Pancreas (tissue), 10 donors: ENCODE measurements at regions not wholly inside any gene's neighbourhood (a gene's known extent, or its start where the extent isn't known, plus 50 kb on each side); places are given as distances from the start of the nearest gene placed in this dataset.

Experiments used
- ATAC-seq, 4 donors: fragments of 200-7000 bp; cut with Tn5 transposase; one replicate each; pipeline versions ENCODE4 v1.8.0 to v1.9.1; 2020; ENCODE audit warnings: mild to moderate bottlenecking in 4 of 4, moderate library complexity in 4 of 4
- DNase-seq, 6 donors: peaks; one replicate each; pipeline ENCODE4 v3.0.0-alpha.2; 2020
- FAIRE-seq: peaks from 2 replicates; lab custom pipeline; 2012; peaks lifted over from hg19 to GRCh38; lab: Jason Lieb, UNC
- H3K27ac ChIP-seq, 4 donors: fragments of 200-600 bp; sonication (generic); 1 replicate in 3 of 4; 2 replicates in 1 of 4; pipeline versions ENCODE4 v1.5.0 to v1.8.0; 2020
- H3K27me3 ChIP-seq, 4 donors: fragments of 200-600 bp; one replicate each; pipeline ENCODE4 v1.8.0; 2021
- H3K36me3 ChIP-seq, 3 donors: fragments of 200-600 bp; sonication (generic) in 1 of 3; one replicate each; pipeline versions ENCODE4 v1.5.0 to v1.8.0; 2020 to 2021
- H3K4me1 ChIP-seq, 3 donors: fragments of 200-600 bp; one replicate each; pipeline ENCODE4 v1.8.0; 2021
- H3K4me3 ChIP-seq, 4 donors: fragments of 200-600 bp; sonication (generic) in 2 of 4; one replicate each; pipeline versions ENCODE4 v1.5.0 to v1.8.0; 2020 to 2021
- H3K9me3 ChIP-seq, 4 donors: fragments of 200-600 bp; one replicate each; pipeline ENCODE4 v1.8.0; 2021
- WGBS, 2 donors: extraction: QIAGEN DNeasy Blood & Tissue Kit; methylation state at CpG; one replicate each; pipeline ENCODE4 v1.1.7; 2013; 5-methylcytosine and 5-hydroxymethylcytosine counted together
- intact Hi-C, 3 donors: fragments of 100-400 bp; cut with DNase I; formaldehyde crosslinking; loops; one replicate each; pipeline versions ENCODE4 v1.11.1 to v1.14.2; 2022
- TF ChIP-seq, protein P1 (sequence below), 4 donors: fragments of 200-600 bp; sonication (generic) in 3 of 4; IDR thresholded peaks; one replicate each; pipeline versions ENCODE4 v1.5.0 to v1.8.0; 2021; ENCODE audit warnings: antibody characterized with exemption in 4 of 4
- donor health status: healthy with polysubstance abuse.
- donor health status: DM: no; HTN: no; CAD: no; lungs with moderate emphysema.
- donor health status: DM: no; HTN: no; CAD: no.
- donor health status: control.
- donor health status: control.
- donor health status: Bipolar disorder and iron deficiency.
- donor health status: DM: yes; HTN: yes; CAD: no.
- donor health status: DM: no; HTN: no; CAD: no.
- donor health status: DM: no; HTN: no; CAD: no.
- donor health status: DM: yes; HTN: yes; CAD: no.

DNA sequence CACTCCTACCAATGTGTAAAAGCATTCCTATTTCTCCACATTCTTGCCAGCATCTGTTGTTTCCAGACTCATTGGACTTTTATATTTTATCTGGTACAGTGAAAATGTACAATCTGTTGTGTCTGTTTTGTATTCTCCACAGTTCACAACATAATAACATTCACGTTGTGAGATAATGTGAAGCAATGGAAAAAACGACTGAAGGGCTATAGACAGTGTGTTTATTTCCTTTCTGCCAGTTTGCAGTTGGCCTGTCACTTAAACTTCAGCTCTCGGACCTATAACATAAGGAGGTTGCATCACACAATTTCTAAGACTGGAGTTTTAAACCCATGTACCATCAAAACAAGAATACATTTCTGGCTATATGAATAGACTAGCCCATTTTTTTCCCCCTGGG, 965.5 kb upstream of the ATXN8OS start:
- no peaks in the 10 kb centered on the region for H3K9me3 ChIP-seq
- no peak overlapping the region for H3K4me3 ChIP-seq
- no peak overlapping the region for H3K27ac ChIP-seq
- intact Hi-C loops = no loop called here
- H3K36me3 ChIP-seq = no peaks in the 10 kb centered on the region
- DNase-seq (no peak), FAIRE-seq (no peak), ATAC-seq (no peak)
- no peaks in the 10 kb centered on the region for H3K27me3 ChIP-seq
- TF ChIP-seq, protein P1, sequence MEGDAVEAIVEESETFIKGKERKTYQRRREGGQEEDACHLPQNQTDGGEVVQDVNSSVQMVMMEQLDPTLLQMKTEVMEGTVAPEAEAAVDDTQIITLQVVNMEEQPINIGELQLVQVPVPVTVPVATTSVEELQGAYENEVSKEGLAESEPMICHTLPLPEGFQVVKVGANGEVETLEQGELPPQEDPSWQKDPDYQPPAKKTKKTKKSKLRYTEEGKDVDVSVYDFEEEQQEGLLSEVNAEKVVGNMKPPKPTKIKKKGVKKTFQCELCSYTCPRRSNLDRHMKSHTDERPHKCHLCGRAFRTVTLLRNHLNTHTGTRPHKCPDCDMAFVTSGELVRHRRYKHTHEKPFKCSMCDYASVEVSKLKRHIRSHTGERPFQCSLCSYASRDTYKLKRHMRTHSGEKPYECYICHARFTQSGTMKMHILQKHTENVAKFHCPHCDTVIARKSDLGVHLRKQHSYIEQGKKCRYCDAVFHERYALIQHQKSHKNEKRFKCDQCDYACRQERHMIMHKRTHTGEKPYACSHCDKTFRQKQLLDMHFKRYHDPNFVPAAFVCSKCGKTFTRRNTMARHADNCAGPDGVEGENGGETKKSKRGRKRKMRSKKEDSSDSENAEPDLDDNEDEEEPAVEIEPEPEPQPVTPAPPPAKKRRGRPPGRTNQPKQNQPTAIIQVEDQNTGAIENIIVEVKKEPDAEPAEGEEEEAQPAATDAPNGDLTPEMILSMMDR (IDR thresholded peaks at IDR 0.05) = no peak
- H3K4me1 ChIP-seq = no peaks in the 10 kb centered on the region
- WGBS, 2 donors = 42 to 58% methylated on average over 3 of the region's 3 CpGs

DNA sequence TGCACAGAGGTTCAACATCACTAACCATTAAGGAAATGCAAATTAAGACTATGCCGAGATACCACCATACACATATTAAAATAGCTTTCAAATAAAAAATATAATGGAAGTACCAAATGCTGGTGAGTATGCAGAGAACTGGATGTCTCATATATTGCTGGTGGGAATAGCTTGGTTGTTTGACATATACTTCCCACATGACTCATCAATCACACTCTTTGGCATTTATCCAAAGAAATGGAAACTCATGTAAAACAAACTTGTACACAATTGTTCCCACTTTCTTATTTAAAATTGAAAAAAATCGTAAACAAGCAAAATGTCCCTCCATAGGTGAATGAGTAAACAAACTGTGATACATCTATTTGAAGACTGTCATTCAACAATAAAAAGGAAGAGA, 982.6 kb upstream of the ATXN8OS start:
- no peaks in the 10 kb centered on the region for H3K4me1 ChIP-seq
- no peak for ATAC-seq
- no peaks in the 10 kb centered on the region for H3K9me3 ChIP-seq
- no peak overlapping the region for H3K27ac ChIP-seq
- WGBS, 2 donors = 71 to 80% methylated on average over 2 of the region's 2 CpGs
- no peak for DNase-seq
- H3K4me3 ChIP-seq = no peak overlapping the region
- no peaks in the 10 kb centered on the region for H3K36me3 ChIP-seq
- intact Hi-C loops = no loop called here
- H3K27me3 ChIP-seq = no peaks in the 10 kb centered on the region
- FAIRE-seq = no peak
- TF ChIP-seq, protein P1 (IDR thresholded peaks at IDR 0.05) = no peak

DNA sequence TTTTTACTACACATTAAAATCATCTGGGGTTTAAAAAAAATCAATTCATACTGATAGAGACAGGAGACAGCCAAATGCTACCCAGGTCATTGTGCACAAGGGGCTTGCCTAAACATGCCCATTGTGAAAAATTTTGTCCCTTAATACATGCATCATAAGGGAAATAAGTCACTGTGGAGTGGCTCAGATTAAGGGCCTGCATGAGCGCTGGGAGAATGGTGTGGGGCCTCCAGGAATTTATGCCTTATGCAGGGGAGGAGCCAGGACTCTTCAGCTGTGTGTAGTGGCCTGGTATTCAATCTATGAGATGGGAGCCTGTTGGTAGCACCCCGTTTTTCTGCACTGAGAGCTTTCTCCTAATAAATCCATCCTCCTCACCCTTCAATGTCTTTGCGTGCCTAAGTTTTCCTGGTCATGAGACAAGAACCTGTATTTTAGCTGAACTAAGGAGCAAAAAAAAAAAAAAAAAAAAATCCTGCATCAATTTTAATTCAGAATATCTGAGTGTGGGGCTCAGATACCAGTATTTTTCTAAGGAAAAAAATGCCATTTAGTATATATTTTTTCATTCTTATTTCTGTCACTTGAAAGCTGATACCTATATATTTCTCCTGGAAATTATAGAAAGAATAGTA, 997.6 kb upstream of the ATXN8OS start:
- DNase-seq = no peak
- no peak for ATAC-seq
- Histone ChIP-seq H3K4me3 (no peak overlapping the region), H3K27ac (no peak overlapping the region), H3K27me3 (no peaks in the 10 kb centered on the region), H3K4me1 (no peaks in the 10 kb centered on the region), H3K9me3 (no peaks in the 10 kb centered on the region), H3K36me3 (no peaks in the 10 kb centered on the region)
- WGBS, 2 donors = 32 to 58% methylated on average over 3 of the region's 3 CpGs
- TF ChIP-seq, protein P1 (IDR thresholded peaks at IDR 0.05) = no peak
- intact Hi-C loops = no loop called here
- no peak for FAIRE-seq

DNA sequence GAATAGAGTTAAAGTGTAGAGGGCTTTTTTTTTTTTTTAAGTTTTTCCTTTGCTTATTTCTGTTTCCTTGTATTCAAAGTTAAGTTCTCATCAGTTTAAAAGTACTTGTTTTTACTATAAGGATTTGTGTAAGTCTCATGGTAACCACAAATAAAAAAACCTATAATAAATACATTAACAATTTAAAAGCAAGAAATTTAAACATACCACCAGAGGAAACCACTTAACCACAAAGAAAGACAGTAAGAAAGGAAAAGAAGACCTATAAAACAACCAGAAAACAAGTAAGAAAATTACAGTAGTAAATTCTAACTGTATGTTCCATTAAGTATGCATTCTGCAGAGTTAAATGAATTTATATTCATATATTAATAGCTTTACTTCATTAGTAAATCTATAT, 999.1 kb upstream of the ATXN8OS start:
- Histone ChIP-seq H3K36me3 (no peaks in the 10 kb centered on the region), H3K27me3 (no peaks in the 10 kb centered on the region), H3K4me3 (no peak overlapping the region), H3K9me3 (no peaks in the 10 kb centered on the region), H3K27ac (no peak overlapping the region), H3K4me1 (no peaks in the 10 kb centered on the region)
- TF ChIP-seq, protein P1 (IDR thresholded peaks at IDR 0.05) = no peak
- intact Hi-C loops = no loop called here
- no peak for FAIRE-seq
- no peak for ATAC-seq
- no peak for DNase-seq

DNA sequence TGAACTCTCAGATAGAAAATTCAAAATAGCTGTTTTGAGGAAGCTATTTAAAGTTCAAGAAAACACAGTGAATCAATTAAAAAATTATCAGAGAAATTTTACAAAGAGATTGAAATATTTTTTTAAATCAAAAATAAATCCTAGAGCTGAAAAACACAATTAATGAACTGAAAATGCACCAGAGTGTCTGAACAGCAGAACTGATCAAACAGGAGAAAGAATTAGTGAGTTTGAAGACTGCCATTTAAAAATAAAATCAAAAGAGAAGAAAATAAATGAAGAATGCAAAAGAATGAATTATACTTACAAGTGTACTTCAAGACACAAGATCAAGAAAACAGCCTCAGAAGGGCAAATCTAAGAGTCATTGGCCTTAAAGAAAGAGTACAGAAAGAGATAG, 1000.2 kb upstream of the ATXN8OS start:
- no peak for DNase-seq
- Histone ChIP-seq H3K4me1 (no peaks in the 10 kb centered on the region), H3K27me3 (no peaks in the 10 kb centered on the region), H3K36me3 (no peaks in the 10 kb centered on the region), H3K27ac (no peak overlapping the region), H3K9me3 (no peaks in the 10 kb centered on the region), H3K4me3 (no peak overlapping the region)
- no peak for ATAC-seq
- intact Hi-C loops = no loop called here
- TF ChIP-seq, protein P1 (IDR thresholded peaks at IDR 0.05) = no peak
- no peak for FAIRE-seq
